Endodermal cell (in vitro differentiated cells): ENCODE measurements at regions not wholly inside any gene's neighbourhood (a gene's known extent, or its start where the extent isn't known, plus 50 kb on each side); places are given as distances from the start of the nearest gene placed in this dataset.
A peak's percentile ranks its signal among the peaks of the same experiment; 100 is the strongest.

Experiments used
- DNase-seq: peaks from one replicate; pipeline ENCODE4 v3.0.0-alpha.2; 2017
- H3K27ac ChIP-seq: 2 replicates; pipeline ENCODE4 v1.5.1; 2013; ENCODE audit warnings: mild to moderate bottlenecking, low read depth, low read length, moderate library complexity
- H3K27me3 ChIP-seq: 2 replicates; pipeline ENCODE4 v1.6.1; 2013; ENCODE audit warnings: mild to moderate bottlenecking, low read length, moderate library complexity; ENCODE audit not compliant: insufficient read depth, control insufficient read depth, poor library complexity, severe bottlenecking
- H3K36me3 ChIP-seq: 2 replicates; pipeline ENCODE4 v1.7.0; 2013; ENCODE audit warnings: mild to moderate bottlenecking, low read length, moderate library complexity; ENCODE audit not compliant: control insufficient read depth, insufficient read depth
- H3K4me1 ChIP-seq: one replicate; pipeline ENCODE4 v1.7.0; 2013; ENCODE audit warnings: low read length; ENCODE audit not compliant: control insufficient read depth, insufficient read depth
- H3K4me3 ChIP-seq: 2 replicates; pipeline ENCODE4 v1.5.1; 2013; ENCODE audit warnings: mild to moderate bottlenecking, low read length, moderate library complexity
- H3K9ac ChIP-seq: 2 replicates; pipeline ENCODE4 v1.6.1; 2013; ENCODE audit warnings: mild to moderate bottlenecking, low read length, moderate library complexity; ENCODE audit not compliant: poor library complexity, severe bottlenecking; ENCODE audit errors: extremely low read depth
- H3K9me3 ChIP-seq: 2 replicates; pipeline ENCODE4 v1.6.1; 2013; ENCODE audit warnings: mild to moderate bottlenecking, low read length, moderate library complexity; ENCODE audit not compliant: control insufficient read depth
- H3K27ac Mint-ChIP-seq: 2 replicates; pipeline ENCODE4 v1.8.0; 2020; ENCODE audit warnings: mixed read lengths
- H3K27me3 Mint-ChIP-seq: 2 replicates; pipeline ENCODE4 v1.8.0; 2021; ENCODE audit warnings: mild to moderate bottlenecking, mixed read lengths; ENCODE audit not compliant: insufficient read depth
- H3K36me3 Mint-ChIP-seq: 2 replicates; pipeline ENCODE4 v1.8.0; 2020; ENCODE audit warnings: low read depth, mixed read lengths
- H3K4me1 Mint-ChIP-seq: 2 replicates; pipeline ENCODE4 v1.8.0; 2020; ENCODE audit warnings: mixed read lengths
- H3K4me3 Mint-ChIP-seq: 2 replicates; pipeline ENCODE4 v1.8.0; 2020; ENCODE audit warnings: mild to moderate bottlenecking, moderate library complexity, mixed read lengths
- H3K9me3 Mint-ChIP-seq: 2 replicates; pipeline ENCODE4 v1.8.0; 2020; ENCODE audit warnings: mild to moderate bottlenecking, mixed read lengths
- WGBS, 2 experiments: methylation state at CpG; one replicate each; pipeline versions ENCODE4 v1.1.5 to v1.1.7; 2013; ENCODE audit warnings: missing lambda C conversion rate in 2 of 2, mixed read lengths in 1 of 2; ENCODE audit not compliant: insufficient coverage in 1 of 2, insufficient read length in 1 of 2; 5-methylcytosine and 5-hydroxymethylcytosine counted together
- TF ChIP-seq, protein P1 (sequence below): fragments of 200-600 bp; sonication (generic); conservative IDR thresholded peaks from 2 replicates; pipeline ENCODE4 v1.5.0; 2021; ENCODE audit warnings: antibody characterized with exemption, mild to moderate bottlenecking

DNA sequence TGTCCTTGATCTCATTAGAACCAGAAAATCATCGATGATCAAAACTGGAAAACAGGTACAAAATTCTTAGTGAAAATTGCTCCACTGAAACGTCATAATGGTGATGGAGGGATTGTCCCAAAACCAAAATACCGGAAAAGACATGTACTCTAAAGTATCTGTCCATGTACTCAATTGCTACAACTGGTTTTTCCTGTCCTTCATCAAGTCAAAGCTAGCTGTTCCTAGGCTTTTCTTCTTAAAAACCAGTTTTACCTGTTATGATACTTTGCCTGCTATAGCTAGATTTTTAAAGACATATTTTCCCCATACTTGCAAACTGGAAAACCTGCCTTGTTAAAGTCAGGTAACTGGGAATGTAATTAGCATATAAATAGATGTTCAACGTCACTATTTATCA lies 50.5 kb upstream of the LRRC1 start:
- Histone ChIP-seq H3K36me3 (no peaks in the 10 kb centered on the region), H3K27ac (no peak overlapping the region), H3K4me3 (no peak overlapping the region), H3K9ac (no peak overlapping the region), H3K9me3 (no peaks in the 10 kb centered on the region), H3K27me3 (no peaks in the 10 kb centered on the region), H3K4me1 (peaks cover 6% of the 10 kb centered on the region)
- H3K27me3 Mint-ChIP-seq = no peaks in the 10 kb centered on the region
- no peaks in the 10 kb centered on the region for H3K9me3 Mint-ChIP-seq
- H3K36me3 Mint-ChIP-seq = no peaks in the 10 kb centered on the region
- TF ChIP-seq, protein P1, sequence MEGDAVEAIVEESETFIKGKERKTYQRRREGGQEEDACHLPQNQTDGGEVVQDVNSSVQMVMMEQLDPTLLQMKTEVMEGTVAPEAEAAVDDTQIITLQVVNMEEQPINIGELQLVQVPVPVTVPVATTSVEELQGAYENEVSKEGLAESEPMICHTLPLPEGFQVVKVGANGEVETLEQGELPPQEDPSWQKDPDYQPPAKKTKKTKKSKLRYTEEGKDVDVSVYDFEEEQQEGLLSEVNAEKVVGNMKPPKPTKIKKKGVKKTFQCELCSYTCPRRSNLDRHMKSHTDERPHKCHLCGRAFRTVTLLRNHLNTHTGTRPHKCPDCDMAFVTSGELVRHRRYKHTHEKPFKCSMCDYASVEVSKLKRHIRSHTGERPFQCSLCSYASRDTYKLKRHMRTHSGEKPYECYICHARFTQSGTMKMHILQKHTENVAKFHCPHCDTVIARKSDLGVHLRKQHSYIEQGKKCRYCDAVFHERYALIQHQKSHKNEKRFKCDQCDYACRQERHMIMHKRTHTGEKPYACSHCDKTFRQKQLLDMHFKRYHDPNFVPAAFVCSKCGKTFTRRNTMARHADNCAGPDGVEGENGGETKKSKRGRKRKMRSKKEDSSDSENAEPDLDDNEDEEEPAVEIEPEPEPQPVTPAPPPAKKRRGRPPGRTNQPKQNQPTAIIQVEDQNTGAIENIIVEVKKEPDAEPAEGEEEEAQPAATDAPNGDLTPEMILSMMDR = no peak
- H3K27ac Mint-ChIP-seq = no peak overlapping the region
- no peak for DNase-seq
- H3K4me3 Mint-ChIP-seq = no peak overlapping the region
- 97 to 100% methylated on average over 3 to 4 of the region's 4 CpGs for WGBS, 2 experiments
- peaks cover 18% of the 10 kb centered on the region for H3K4me1 Mint-ChIP-seq

DNA sequence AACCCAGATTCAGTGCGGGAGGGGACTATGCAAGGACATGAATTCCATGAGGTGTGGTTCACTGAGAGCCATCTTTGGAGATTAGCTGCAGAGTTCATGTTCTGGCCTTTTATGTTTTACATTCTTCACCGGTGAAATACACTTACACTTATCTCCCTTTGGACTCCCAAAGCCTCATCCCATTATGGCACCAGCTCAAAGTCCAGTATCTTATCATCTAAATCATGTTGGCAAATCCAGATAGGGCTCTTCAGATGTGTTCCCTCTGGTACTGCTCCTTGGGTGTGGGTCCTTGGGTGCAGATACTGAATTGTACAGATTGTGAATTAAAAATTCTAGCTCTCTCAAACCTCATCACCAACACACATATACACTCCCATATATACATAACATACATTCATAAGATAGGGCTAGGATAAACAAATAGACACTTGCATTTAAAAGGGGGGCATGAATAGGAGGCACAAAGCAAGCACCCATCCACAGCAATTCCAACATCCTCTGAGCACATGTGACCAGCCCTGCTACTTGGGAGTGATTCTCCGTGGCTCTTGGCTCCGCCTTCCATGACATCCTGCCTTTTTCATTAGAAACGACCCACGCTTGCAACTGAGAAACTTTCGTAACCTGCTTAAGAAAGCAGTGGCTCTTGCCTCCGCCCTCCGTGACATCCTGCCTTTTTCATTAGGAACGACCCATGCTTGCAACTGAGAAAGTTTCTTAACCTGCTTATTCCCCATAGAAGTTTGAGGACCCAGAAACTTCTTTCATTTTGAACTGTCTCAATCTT lies 53.6 kb upstream of the LRRC1 start:
- no peak for DNase-seq
- H3K9me3 Mint-ChIP-seq = no peaks in the 10 kb centered on the region
- H3K36me3 Mint-ChIP-seq = no peaks in the 10 kb centered on the region
- H3K4me1 Mint-ChIP-seq = peaks cover 9% of the 10 kb centered on the region
- no peak overlapping the region for H3K27ac Mint-ChIP-seq
- Histone ChIP-seq H3K36me3 (no peaks in the 10 kb centered on the region), H3K27ac (no peak overlapping the region), H3K27me3 (no peaks in the 10 kb centered on the region), H3K4me1 (no peaks in the 10 kb centered on the region), H3K9me3 (no peaks in the 10 kb centered on the region), H3K4me3 (peak overlapping the region; percentile 30), H3K9ac (no peak overlapping the region)
- 81 to 82% methylated on average over 10 of the region's 10 CpGs for WGBS, 2 experiments
- H3K4me3 Mint-ChIP-seq = no peak overlapping the region
- H3K27me3 Mint-ChIP-seq = no peaks in the 10 kb centered on the region
- TF ChIP-seq, protein P1 = no peak

GRCh38 chr6:53737746-53738145 lies 57.1 kb upstream of the LRRC1 start:
- DNase-seq = no peak
- Histone ChIP-seq H3K4me1 (no peaks in the 10 kb centered on the region), H3K4me3 (no peak overlapping the region), H3K27me3 (no peaks in the 10 kb centered on the region), H3K9me3 (no peaks in the 10 kb centered on the region), H3K9ac (no peak overlapping the region), H3K36me3 (no peaks in the 10 kb centered on the region), H3K27ac (no peak overlapping the region)
- TF ChIP-seq, protein P1 = no peak
- WGBS, 2 experiments = 87 to 91% methylated on average over 2 to 3 of the region's 3 CpGs
- Mint-ChIP-seq H3K4me1 (peaks cover 9% of the 10 kb centered on the region), H3K4me3 (no peak overlapping the region), H3K36me3 (no peaks in the 10 kb centered on the region), H3K9me3 (no peaks in the 10 kb centered on the region), H3K27me3 (no peaks in the 10 kb centered on the region), H3K27ac (no peak overlapping the region)
